A172 (cell line): ENCODE measurements at regions not wholly inside any gene's neighbourhood (a gene's known extent, or its start where the extent isn't known, plus 50 kb on each side); places are given as distances from the start of the nearest gene placed in this dataset.

ENCODE experiments used
- DNase-seq: peaks from one replicate; pipeline ENCODE4 v3.0.0-alpha.2; 2015; ENCODE audit warnings: low spot score

DNA sequence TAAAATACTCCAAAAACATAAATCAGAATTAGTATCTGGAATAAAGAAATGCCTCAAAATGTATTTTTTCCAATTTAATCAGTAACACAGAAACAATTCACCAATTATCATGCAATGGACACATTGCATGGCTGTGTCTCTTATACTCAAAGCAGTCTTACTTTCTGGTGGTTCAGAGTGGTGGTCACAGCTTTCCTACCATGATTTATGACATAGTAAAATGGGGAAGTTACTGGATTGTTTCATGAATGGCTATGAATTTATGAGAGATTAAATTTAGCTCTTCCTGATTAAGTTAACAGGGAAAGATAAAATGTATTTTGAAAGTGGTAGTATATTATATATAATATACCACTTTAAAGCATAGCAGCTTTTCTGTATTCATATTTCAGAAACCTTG is 331.5 kb upstream of the MAP3K7 start:
- no peak for DNase-seq

GRCh38 chr6:90917376-90917775 is 330.5 kb upstream of the MAP3K7 start:
- no peak for DNase-seq

GRCh38 chr6:90916968-90917367 is 330.1 kb upstream of the MAP3K7 start:
- DNase-seq: no peak

- DNase-seq: no peak
These were observed 328.5 kb upstream of the MAP3K7 start for GRCh38 chr6:90915224-90915915.

DNA sequence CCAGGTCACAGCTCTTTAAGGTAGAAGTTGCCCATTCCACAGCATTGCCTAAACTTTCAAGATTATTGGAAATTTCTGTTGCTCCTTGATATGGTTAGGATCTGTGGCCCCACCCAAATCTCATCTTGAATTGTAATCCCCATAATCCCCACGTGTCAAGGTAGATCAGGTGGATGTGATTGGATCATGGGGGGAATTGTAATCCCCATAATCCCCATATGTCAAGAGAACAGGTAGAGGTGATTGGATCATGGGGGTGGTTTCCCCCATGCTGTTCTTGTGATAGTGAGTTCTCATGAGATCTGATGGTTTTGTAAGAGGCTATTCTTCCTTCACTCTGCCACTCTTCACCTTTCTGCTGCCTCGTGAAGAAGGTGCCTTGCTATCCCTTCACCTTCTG is 327.4 kb upstream of the MAP3K7 start:
- DNase-seq: no peak

DNA sequence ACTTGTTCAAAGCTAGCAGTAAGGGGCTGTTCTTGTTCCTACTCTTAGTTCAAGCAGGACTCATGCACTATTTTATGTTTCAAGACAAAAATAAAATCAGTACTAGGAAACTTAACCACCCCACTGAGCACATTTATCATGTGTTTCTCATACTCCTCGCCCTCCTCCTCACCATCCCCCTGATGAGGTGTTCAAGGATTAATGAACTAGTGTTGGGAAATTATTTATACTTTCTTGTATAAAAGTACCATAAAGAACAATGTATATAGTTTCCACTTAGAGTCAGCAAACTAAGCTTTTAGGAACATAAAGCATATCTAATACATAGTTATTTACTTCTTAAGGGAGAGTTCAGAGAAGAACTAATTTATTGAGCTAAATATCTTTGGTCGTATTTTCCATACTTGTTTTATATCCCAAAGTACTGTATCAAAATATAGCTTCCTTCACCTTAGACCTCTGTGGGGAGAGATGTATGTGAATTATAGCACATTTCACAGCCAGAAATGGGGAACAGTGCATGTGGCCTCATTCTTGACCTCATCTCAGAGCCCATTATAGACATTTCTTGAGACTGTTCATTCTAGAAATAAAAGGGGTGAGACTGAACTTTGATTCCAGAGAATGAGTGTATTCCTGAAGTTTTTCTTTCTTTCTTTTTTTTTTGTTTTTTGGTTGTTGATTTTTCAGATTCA is 326.5 kb upstream of the MAP3K7 start:
- DNase-seq: no peak

- DNase-seq: no peak
These were observed 324.8 kb upstream of the MAP3K7 start for GRCh38 chr6:90911642-90912041.

GRCh38 chr6:90910893-90911292 is 324.0 kb upstream of the MAP3K7 start:
- DNase-seq: no peak

DNA sequence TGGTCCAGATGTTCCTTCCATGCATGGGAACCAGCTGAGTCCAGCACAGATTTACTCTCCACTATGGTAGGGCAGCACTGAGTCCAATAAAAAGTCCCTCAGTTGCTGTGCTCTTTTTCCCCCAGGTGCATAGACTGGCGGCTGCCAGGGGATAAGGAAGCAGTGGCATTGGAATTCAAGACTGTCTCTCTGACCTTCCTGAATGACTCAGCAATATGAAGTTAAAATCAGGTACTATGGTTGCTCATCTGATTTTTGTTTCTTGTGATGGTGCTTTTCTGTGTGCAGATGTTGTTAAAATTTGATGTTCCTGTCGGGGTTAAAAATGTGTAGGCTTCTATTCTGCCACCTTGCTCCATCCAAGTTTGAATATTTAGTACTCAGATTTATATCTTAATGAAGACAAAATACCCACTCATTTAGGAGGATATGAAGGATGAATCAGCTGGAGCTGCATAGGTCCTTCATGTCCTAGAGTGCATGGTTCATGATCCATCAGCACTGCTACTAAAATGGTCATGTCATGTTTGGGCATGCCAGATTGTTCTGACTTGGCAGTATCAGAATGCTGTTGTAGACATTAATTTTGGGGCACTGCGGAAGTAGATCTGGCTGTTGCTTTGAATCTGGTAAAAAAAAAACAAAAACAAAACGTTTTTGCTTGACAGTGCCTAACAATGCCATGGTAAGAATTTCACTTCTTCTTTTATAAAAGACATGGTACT is 321.2 kb upstream of the MAP3K7 start:
- DNase-seq: no peak

- DNase-seq: no peak
These were observed 318.5 kb upstream of the MAP3K7 start for GRCh38 chr6:90905351-90905750.

DNA sequence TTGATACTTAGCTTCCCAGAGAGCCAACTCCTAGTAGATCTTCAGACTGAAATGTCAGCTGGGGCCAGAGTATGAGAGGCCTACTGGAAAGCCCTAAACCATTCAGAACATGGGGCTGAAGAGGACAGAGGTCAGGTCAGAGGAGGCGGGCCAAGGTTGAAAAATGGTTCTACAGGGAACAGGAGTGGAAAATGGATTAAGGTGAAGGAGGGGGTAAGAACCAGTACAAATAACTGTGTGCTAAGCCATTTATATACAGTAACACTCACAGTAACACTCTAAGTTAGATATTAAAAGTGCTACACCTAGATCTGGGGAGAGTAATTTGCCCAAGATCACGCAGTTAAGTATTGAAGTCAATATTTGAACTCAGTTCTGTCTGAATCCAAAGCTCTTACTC is 313.2 kb upstream of the MAP3K7 start:
- no peak for DNase-seq

DNA sequence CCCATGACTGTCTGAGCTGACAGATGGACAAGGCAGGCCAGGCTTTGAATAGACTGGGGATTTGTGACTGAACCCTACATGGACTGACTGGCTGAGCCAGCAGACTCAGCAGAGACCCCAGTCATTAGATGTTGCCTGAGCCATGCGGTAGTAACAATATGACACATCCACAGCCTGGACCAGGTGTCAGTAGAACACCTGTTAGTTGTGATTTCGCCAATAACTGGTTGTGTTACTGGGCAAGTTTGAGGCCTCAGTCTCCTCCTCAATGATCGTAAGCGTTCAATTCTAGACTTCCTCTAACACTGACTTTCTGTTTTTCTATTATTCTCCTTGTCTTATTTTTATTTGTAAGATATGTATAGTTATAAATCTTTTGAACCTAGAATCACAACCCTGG is 311.9 kb upstream of the MAP3K7 start:
- DNase-seq: no peak

- no peak for DNase-seq
These were observed 309.2 kb upstream of the MAP3K7 start for GRCh38 chr6:90896075-90896547.

GRCh38 chr6:90895299-90896074 is 308.6 kb upstream of the MAP3K7 start:
- no peak for DNase-seq

- no peak for DNase-seq
These were observed 307.6 kb upstream of the MAP3K7 start for GRCh38 chr6:90894285-90895130.

- no peak for DNase-seq
These were observed 306.5 kb upstream of the MAP3K7 start for GRCh38 chr6:90893400-90893799.

GRCh38 chr6:90892271-90892670 is 305.4 kb upstream of the MAP3K7 start:
- DNase-seq: no peak

DNA sequence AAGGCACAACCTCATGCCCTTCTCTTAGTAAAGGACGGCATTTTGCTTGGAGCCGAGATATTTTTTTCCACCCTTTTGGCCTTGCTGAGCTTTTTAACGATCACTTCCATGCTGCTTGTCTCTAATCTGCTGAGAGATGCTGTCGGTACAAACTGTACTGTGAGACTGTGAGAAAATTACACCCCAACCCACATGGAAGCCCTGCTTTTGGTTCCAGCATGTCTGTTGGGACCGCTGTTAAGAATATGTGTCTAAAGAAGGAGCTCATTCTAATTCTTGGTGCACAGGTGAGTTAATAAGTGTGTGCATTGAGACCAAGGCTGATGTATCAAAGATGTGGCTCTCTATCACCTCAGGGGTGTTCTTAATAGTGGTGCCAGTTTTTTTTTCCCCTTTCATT is 304.5 kb upstream of the MAP3K7 start:
- DNase-seq: no peak

- DNase-seq: no peak
These were observed 303.9 kb upstream of the MAP3K7 start for GRCh38 chr6:90890683-90891330.

GRCh38 chr6:90887764-90888163 is 300.9 kb upstream of the MAP3K7 start:
- DNase-seq: no peak

DNA sequence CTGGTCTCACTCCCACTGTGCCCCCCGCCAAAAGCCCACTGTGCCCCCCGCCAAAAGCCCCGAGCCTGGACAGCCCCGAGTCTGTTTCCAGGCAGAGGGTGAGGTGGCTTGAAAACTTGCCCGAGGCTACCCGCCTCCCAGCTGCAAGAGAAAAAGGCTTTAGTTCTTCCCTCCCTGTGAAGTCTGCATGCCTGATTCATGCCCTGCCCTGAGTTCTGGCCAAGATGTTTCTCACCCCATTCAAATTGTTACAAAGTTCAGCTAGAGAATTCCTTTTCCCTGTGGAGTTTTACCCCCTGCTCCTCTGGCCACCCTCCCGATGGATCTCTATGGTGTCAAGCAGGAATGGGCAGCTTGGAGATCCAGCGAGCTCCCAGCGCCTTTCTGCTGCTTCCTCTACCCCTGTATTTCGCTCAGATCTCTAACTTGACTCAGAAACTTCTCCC is 298.8 kb upstream of the MAP3K7 start:
- DNase-seq: no peak
